Astrocyte of the cerebellum (primary cell): ENCODE measurements at regions not wholly inside any gene's neighbourhood (a gene's known extent, or its start where the extent isn't known, plus 50 kb on each side); places are given as distances from the start of the nearest gene placed in this dataset.
"Not testable (repeated sequence)": the region's sequence is repeated elsewhere in the genome, so short reads cannot be mapped to it uniquely, and the experiment has no call there.

Source experiments
- DNase-seq: peaks from one replicate; pipeline ENCODE4 v3.0.0-alpha.2; 2011; ENCODE audit warnings: low read depth
- H3K4me3 ChIP-seq: 2 replicates; pipeline ENCODE4 v1.5.1; 2011; ENCODE audit warnings: mild to moderate bottlenecking, low read depth, low read length, moderate library complexity
- in situ Hi-C: cut with HindIII; loops from 2 replicates; pipeline ENCODE4 v1.10.0; 2017; ENCODE audit warnings: low sequenced_read_pairs
- TF ChIP-seq, protein P1 (sequence below): IDR thresholded peaks from 2 replicates; pipeline ENCODE4 v1.5.1; 2012; ENCODE audit warnings: low read length, low read depth, moderate library complexity, mild to moderate bottlenecking; ENCODE audit errors: missing control alignments

DNA sequence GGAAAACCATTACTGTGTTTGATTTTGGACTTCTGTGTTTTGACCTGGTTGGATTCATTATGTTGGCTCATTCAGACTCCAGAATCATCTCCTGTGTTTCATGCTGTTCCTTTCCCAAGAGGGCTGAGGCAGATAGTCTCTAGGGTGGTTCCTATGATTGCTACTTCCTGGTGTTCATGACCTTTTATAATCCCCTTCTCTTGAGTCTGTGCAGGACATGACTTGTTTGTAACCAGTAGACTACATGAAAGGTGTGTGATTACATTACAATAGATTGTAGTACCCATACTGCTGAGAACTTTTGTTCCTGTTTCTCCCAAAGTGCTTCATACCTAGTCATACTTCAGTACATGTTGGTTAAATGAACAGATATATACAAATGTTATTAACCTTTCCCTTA is 700.6 kb downstream of the METTL15 start:
- no peak overlapping the region for H3K4me3 ChIP-seq
- TF ChIP-seq, protein P1, sequence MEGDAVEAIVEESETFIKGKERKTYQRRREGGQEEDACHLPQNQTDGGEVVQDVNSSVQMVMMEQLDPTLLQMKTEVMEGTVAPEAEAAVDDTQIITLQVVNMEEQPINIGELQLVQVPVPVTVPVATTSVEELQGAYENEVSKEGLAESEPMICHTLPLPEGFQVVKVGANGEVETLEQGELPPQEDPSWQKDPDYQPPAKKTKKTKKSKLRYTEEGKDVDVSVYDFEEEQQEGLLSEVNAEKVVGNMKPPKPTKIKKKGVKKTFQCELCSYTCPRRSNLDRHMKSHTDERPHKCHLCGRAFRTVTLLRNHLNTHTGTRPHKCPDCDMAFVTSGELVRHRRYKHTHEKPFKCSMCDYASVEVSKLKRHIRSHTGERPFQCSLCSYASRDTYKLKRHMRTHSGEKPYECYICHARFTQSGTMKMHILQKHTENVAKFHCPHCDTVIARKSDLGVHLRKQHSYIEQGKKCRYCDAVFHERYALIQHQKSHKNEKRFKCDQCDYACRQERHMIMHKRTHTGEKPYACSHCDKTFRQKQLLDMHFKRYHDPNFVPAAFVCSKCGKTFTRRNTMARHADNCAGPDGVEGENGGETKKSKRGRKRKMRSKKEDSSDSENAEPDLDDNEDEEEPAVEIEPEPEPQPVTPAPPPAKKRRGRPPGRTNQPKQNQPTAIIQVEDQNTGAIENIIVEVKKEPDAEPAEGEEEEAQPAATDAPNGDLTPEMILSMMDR = no peak
- DNase-seq = no peak
- in situ Hi-C loops = no loop called here

- in situ Hi-C loops = no loop called here
- DNase-seq = no peak
- H3K4me3 ChIP-seq = no peak overlapping the region
- TF ChIP-seq, protein P1 = no peak
Measured at GRCh38 chr11:28799316-28799715, 691.1 kb downstream of the METTL15 start.

DNA sequence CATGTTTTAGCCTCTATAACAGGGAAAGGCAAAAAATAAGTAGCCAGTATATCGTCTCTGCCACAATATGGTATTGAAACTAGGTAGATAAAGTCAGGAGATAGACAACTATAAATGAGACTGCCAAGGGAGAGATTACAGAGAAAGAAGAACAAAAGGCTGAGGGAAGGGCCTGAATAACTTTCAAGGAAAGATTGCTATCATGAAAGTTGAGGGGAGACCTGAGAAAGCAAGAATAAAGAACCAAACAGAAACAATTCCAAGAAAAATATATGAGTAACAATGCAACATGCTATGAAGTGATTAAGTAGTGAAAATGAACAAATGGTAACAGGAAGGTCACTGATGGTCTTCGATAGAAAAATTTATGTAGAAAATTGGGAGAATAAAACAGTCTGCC is 690.1 kb downstream of the METTL15 start:
- in situ Hi-C loops = no loop called here
- no peak for DNase-seq
- H3K4me3 ChIP-seq = no peak overlapping the region
- TF ChIP-seq, protein P1 = no peak

- H3K4me3 ChIP-seq = no peak overlapping the region
- DNase-seq = no peak
- TF ChIP-seq, protein P1 = no peak
- in situ Hi-C loops = no loop called here
Measured at GRCh38 chr11:28797536-28797935, 689.3 kb downstream of the METTL15 start.

- in situ Hi-C loops = no loop called here
- H3K4me3 ChIP-seq = no peak overlapping the region
- TF ChIP-seq, protein P1 = no peak
- DNase-seq = no peak
Measured at GRCh38 chr11:28794405-28794804, 686.2 kb downstream of the METTL15 start.

DNA sequence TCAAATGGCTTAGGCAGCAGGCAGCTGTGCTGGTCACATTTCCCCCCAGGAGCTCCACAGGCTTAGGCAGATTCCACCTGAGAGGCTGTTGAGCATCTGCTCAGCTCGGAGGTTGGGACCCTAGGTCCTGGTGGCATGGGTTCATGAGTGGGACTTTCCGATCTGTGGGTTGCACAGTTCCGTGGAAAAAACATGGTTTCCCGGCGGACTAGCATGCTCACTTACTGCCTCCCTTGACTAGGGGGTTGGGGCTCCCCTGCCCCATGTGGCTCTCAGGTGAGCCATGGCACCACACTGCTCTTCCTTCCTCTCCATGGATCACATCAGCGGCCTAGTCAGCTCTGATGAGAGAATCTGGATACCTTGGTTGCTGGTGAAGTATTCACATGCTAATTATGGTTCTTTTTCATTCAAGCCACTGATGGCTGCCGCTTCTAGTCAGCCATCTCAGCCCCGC is 685.1 kb downstream of the METTL15 start:
- no peak for DNase-seq
- TF ChIP-seq, protein P1 = no peak

DNA sequence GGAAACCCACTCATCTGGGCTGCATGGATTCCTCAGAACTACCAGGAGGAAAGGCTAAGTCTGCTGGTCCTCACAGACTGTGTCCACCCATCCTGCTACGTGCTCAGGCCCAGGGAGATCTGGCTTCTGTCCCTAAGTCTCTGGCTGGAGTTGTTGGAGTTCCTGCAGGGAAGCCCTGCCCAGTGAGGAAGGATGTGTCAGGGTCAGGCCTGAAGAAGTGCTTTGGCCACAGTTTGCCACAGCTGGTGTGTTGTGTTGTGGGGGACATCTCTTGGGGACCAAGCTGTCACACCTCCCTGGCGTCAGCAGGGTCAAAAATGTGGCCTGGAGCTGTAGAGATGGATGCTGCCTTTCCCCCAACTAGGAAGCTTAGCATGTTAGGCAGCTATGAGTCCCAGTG is 684.7 kb downstream of the METTL15 start:
- DNase-seq = no peak
- TF ChIP-seq, protein P1 = no peak
- no peak overlapping the region for H3K4me3 ChIP-seq
- in situ Hi-C loops = no loop called here

More for the DNA sequence above, 685.1 kb downstream of the METTL15 start:
- H3K4me3 ChIP-seq = no peak overlapping the region
- in situ Hi-C loops = no loop called here

DNA sequence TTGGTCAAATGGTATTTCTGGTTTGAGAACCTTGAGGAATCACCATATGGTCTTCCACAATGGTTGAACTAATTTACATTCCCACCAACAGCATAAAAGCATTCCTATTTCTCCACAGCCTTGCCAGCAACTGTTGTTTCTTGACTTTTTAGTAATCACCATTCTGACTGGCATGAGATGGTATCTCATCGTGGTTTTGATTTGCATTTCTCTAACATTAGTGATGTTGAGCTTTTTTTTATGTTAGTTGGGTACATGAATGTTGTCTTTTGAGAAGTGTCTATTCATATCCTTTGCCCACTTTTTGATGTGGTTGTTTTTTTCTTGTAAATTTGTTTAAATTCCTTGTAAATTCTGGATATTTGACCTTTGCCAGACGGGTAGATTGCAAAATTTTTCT is 679.7 kb downstream of the METTL15 start:
- in situ Hi-C loops, H3K4me3 ChIP-seq: not testable (repeated sequence)
- DNase-seq = peak; percentile 8
